Ureter (tissue), 1 donor: ENCODE measurements at regions not wholly inside any gene's neighbourhood (a gene's known extent, or its start where the extent isn't known, plus 50 kb on each side); places are given as distances from the start of the nearest gene placed in this dataset.
"Not testable (repeated sequence)": the region's sequence is repeated elsewhere in the genome, so short reads cannot be mapped to it uniquely, and the experiment has no call there.

Experiments
- DNase-seq: peaks from one replicate; pipeline ENCODE4 v3.0.0-alpha.2; 2020; ENCODE audit warnings: low spot score
- donor health status: DM: yes; HTN: yes; CAD: no.

DNA sequence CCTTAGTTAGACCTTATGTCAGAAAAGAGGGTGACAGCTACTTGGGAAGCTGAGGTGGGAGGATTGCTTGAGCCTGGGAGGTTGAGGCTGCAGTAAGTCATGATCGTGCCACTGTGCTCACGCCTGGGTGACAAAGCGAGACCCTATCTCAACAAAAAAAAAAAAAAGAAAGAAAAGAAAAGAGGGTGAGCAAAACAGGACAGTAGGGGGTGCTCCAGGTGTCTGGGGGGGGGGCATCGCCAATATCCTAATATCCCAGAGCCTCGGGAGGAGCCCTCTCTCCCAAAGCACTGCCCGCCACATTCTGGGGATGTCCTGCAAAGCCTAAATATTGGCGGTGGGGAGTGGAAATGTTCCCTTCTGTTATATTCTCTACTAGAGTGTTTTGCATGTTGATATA lies 120.9 kb upstream of the TBL1X start:
- DNase-seq, result no peak

DNA sequence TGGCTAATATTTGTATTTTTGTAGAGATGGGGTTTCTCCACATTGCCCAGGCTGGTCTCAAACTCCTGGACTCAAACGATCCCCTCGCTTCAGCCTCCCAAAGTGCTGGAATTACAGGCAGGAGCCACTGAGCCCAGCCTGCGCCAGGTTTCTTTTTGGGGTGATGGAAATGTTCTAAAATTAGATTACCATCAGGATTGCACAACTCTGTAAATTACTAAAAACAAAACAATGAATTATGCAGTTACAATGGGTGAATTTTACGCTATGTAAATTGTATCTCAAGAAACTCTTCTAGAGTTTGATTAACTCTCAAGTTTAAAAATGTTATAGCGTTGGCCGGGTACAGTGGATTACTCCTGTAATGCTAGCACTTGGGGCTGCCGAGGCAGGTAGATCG lies 118.9 kb upstream of the TBL1X start:
- DNase-seq, result no peak

DNA sequence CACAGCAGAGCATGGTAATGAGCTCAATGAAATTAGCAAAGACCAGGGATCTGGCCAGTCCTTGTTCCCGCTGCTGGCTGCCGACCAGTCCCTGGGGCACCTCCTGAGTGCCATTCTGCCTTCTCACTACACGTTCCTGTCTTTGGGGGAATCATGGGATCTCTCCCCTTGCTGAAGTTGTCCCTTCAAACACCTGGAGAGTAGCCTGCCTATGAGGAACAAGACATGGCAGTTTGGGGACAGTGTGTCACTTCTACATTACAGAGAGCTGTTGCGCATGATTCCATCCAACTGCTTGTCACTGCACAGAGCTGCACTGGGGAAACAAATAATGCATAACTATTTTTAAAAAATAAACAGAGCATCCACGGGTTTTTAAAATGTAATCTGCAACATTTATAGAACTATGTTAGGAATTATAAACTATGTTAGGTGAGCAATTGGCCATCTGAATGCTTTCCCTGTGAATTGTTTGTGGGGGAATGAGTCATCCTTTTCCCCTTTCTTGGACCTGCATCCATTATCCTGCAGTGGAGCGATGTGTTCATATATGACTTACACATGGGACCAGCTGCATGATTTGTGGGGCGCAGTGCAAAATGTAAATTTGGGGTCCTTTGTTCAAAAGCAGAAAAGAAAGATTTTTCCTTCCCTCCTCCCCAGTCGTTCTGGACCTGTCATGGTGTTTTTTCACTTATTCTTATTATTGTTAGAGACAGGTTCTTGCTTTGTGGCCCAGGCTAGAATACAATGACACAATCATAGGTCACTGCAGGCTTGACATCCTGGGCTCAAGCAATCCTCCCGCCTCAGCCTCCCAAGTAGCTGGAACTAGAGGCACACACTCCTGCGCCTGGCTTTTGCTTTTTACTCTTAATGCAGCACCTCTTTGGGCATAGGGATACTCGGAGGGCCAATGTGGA lies 115.0 kb upstream of the TBL1X start:
- no peak for DNase-seq

DNA sequence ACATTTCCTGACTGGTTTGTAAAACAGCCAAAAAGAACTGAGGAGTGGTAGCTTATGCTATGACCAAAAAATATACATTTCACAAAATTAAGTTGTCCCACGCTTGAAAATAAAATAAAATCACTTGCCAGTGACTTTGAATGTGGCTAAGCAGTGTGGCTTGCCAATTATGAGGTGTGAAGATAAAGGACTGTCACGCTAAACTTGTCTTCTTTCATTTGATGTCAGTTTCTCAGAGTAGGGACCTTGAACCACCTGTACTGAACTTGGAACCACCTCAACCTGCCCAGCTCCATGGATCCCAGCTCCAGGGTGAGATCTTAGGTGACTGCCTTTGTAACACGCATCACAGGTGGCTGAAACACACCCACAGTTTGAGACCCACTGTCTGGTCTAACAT lies 113.7 kb upstream of the TBL1X start:
- no peak for DNase-seq

DNA sequence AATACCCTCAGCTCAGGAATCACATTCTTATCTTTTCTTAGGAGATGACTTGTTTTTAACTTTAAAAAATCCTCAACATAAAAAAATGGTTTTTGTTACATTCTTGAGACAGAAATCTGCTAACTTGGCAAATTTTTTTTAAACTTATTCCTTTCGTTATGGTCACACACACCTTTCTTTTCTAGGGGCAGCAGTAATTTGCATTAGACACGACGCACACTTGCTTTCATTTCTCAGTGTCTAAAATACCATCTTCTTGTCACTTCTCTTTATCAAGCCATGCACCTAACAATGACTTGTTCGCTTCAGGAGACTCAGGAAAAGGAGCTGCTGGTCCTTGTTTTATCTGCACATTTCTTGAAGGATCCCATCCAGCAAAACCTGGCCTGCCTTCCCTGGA lies 112.6 kb upstream of the TBL1X start:
- no peak for DNase-seq

DNA sequence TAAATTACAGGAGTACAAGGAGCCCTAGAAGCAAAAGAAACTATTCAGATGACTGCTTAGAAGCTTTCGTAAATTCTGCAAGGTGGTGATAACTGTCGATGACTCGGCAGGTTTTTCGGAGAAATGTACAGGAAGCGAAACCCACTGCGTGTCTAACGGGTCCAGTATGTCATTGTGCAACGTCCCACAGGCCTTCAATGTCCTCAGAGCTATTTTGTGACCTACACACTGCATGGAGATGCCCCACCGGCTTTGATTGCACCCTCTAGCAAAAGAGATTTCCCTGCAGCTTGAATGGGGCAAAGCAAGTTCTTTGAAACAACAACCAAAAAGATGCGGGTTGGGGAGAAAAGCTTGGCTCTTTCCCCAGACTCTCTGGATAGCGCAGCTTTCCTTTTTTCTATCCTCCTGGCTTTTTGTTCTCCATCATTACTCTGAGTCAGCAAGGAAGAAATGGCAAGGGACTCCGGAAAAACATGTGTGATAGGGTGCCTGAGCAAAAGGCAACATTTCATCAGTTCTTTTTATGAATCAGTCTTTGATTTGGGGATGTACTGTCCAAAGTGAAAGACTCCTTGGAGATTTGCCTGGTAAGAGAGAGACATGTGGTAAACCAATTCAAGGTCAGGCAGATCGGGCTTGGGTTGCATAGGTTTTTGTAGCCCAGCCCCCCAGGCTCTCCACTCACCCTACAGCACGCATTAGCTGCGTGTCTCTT lies 112.0 kb upstream of the TBL1X start:
- DNase-seq, result no peak

DNA sequence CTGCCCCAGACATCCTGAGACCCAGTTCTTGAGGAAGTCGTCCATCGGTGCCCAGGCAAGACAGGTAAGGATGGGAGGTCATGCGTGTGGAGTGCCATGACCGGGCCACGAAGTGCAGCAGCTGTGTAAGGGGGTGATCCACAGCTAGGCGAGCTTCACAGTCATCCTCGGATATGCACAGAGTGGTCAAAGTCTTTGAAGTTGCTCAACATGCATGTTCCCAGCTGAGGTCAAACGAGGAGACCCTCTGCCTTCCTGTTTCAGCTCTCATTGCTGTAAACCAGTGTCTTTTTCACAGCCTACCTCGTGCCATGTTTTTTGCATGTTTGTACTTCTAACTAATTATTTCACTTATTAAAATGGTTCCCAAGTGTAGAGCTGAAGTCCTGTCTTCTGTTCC lies 109.9 kb upstream of the TBL1X start:
- no peak for DNase-seq

DNA sequence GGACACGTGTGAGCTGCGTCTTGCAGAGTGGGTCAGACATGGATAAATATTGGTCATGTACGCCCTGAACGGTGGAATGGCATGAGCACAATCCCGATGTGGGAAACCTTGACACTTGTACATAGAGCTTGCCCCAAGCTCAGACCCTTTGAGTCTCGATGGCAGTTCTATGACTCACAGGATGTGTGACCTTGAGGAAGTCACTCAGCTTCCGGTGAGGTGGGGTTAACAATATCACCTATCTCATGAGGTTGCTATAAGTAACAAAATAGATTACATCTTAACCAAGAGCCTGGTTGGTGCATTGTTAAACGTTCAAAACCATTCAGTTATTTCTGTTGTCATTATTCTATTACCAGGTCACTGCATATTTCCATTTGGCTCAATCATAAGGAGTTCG lies 109.1 kb upstream of the TBL1X start:
- no peak for DNase-seq

DNA sequence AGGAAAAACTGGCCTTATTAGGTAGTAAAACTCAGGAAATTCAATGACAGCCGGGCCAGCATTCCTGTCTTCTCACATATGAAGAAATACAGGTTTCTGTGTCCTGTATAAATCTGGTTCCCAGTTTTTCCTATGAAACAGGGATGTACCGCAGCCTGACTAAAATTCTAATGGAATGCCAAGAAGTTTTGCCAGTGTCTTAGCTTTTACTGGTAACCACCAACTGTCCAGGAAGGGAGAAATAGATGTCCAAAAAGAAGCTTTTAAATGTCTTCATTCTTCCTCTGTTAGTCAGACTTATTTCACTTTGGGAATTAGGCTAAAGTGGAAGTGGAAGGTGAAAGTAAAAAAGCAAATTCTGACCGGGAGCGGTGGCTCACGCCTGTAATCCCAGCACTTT lies 108.0 kb upstream of the TBL1X start:
- DNase-seq, result no peak

DNA sequence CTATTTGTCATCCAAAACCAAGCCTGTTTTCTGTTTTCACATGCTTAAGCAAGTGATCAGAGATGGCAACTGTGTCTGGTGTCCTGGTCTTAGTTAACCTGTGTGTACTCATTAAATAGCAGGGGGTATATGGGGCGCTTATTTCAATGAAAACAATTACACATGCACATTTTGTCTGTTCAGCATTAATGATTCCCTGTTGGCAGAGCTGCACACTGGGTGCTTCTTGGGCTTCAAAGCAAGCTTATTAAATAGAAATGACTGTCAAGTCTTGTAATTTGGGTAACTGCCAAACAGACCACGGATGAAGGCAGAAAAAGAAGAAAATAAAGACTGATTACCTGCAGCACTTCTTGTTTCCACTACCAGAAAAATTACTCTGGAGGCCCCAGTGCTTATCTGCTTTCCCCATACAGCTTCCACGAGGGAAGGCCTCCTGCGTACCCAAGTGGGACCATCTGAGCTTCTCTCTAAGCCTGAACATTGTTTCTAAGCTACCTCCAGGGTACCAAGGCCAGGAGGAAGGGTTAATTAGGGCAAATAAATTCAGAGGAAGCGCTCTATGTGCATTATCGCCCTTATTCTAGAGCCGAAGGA lies 107.2 kb upstream of the TBL1X start:
- DNase-seq, result no peak

DNA sequence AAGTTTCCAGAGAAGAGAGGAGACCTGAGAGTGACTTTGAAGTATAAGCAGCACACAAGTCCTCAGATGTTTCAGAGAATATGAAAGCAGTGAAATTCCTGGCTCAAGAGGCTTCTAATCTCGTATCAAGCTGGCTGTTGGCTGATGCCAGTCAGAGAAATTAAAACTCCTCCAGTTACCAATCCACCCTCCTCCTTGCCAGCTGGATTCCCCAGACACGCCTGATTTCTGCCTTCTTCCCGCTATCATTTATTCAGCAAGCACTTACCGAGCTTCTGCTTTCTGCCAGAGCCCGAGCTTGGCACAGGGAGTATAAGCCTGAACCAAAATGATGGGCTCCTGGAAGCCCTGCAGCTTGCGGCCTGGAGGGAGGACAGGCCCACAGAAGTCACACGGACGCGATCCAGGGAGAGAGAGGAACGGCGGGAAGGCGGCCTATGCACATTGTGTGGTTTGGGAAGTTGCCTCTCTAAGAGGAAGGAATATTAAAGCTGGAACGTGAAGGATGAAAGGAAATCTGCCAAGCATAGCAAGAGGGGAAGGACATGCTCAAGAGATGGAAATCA lies 102.4 kb upstream of the TBL1X start:
- DNase-seq, result no peak

DNA sequence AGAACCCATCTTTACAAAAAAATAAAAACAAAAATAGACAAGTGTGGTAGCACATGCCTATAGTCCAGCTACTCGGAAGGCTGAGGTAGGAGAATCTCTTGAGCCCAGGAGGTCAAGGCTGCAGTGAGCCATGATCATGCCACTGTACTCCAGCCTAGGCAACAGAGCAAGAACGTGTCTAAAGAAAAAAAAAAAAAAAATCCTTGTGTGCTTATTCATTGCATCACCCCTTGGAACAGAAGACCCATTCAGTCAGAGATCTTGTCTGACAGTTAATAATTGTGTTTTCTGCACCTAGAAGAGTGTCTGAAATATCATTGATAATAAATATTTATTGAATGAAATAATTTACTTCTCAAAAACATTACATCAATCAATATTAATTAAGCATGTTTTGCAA lies 97.4 kb upstream of the TBL1X start:
- no peak for DNase-seq

DNA sequence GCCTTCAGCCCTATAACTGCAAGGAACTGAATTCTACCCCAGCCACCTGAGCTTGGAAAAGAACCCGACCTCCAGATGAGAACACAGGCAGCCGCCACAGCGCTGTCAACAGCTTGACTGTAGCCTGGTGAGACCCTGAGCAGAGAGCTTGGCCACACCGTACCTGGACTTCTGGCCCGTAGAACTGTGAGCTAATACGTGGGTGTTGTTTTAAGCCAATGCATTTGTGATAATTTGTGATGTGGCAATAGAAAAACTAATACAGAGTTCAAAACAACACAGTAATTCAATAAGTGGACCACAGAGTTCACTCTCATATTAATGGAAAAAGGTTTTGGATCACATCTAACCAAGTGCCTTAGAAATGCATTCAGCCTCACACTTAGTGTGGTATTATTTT lies 96.6 kb upstream of the TBL1X start:
- DNase-seq, result no peak

DNA sequence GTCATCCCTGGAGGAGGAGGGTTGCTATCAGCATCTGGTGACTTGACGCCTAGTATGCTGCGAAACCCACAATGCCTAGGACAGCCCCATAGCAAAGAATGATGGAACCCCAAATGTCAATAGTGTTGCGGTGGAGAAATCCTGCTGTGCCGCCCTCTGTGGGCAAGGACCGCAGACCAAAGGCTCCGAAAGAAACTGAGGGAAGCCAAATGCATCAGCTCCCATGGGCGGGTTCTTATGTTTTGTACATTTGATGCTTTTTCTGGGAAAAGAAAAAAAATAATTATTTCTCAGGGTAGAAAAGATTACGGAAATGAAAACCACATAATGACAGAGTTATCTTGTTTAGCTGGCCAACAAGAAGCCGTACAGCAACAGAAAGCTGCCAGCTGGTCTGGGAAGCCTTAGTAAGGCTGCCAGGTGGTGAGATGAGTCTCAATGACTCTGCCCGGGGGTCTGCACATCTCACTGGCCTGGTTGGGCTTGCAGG lies 95.0 kb upstream of the TBL1X start:
- no peak for DNase-seq

DNA sequence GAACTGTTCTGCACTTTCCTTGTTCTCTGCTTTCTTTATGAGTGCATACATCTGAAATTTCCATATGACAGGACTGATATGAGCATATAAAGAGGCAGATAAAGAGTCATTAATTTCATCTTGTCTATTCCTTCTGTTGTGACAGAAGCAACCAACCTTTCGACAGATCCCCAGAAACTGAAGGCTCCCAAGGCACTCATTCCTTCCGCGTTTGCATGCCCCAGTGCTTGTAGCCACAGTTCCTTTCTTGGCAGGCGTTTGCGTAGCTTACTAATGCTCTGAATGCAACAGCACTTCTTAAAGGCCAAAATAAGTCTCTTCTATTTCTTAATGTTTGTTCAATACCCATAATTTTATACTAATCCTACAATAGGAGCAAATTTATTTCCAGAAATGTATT lies 94.0 kb upstream of the TBL1X start:
- DNase-seq, result no peak

DNA sequence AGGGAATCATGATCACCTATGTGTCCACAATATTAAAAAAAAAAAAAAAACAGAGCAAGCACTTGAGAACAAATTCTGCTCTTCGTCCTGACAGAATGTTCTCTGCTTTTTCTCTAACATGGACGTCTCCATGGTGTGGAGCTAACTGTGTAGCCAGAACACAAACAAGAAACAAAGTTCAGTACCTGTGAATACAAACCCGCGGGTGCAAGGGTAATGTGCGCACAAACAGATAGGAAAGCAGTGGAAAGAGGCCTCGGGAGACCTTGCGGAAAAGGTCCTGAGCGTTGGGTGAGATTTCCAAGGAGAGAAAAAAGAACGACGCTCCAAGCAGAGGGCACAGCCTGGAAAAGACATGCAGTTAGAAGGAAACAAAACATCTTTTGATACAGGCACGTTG lies 92.0 kb upstream of the TBL1X start:
- no peak for DNase-seq

DNA sequence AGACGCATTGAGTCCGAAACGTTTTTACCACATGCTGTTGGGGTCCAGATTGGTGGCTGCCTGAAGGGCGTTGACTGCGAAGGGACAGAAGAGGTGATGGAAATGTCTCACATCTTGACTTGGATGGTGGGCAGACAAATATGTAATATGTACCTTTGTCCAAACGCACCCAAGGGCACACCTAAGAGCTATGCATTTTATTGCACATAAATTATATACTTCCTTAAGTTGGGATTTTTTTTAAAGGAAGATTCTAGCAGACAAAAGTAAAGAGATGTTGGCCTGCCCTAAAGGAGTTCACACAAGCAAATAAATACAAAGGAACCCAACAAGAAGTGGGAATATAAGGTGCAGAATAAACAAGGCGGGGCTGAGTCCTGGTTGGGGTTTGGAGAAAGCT lies 91.1 kb upstream of the TBL1X start:
- no peak for DNase-seq

DNA sequence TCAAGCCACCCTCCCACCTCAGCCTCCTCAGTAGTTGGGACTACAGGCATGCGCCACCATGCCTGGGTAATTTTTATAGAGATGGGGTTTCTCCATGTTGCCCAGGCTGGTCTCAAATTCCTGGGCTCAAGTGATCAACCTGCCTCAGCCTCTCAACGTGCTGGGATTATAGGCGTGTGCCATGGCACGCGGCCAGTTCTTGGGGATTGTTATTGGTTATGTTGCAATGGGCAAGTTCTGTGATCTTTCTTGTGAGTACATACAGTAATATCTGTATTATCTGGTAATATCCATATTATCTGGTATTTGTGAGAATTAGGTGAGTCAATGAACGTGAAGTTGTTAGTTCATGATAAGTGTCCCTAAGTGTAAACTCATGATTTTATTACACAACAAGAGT lies 90.3 kb upstream of the TBL1X start:
- DNase-seq, result no peak

DNA sequence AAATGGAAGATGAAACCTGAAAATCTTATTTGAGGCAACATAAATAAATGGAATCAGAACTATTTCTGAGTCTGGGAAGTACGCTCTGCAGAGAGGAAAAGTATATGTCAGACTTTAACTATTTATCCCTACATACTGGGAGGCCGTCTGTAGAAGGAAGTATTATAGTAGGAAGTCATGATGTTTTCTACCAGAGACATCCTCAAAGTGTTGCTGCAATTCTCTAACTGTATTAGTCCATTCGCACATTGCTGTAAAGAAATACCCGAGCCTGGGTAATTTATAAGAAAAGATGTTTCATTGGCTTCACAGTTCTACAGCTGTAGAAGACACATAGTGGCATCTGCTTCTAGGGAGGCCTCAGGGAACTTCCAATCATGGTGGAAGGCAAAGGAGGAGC lies 88.7 kb upstream of the TBL1X start:
- DNase-seq, result no peak

DNA sequence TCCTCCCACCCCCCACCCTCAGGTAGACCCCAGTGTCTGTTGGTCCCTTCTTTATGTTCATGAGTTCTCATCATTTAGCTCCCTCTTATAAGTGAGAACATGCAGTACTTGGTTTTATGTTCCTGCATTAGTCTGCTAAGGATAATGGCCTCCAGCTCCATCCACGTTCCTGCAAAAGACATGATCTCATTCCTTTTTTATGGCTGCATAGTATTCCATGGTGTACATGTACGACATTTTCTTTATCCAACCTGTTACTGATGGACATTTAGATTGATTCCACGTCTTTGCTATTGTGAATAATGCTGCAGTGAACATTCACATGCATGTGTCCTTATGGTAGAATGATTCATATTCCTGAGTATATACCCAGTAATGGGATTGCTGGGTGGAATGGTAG lies 87.6 kb upstream of the TBL1X start:
- DNase-seq, result not testable (repeated sequence)

DNA sequence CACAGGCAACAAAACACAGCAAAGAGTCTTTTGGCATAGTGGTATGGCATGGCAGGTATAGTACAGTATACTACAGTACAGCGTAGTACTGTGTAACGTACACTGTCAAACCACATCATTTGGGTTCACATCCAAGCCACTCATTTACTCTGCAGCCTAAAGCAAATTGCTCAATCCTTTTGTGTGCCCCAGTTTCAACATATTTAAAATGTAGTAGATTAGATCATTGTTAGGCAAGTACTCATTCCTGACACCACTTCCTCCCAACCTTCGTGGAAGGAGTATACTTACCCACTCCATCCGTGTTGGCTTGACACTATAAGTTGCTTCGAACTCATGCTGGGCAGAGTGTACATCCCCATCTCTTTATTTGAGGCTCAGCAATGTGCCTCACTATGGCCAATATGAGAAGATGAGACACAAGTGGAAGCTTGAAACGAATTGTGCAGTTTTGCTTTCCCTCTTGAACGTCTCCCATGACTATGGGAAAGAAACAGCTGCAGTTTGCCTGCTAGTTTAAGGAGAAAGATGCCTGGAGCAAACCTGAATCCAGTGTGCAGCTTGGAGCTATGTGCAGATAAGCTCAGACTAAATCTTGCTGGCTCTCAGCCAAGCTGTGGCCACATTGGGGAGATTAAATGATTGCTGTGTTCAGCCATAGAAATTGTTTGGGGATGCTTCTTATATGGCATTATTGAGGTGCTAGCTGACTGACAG lies 85.7 kb upstream of the TBL1X start:
- DNase-seq, result no peak
